IMR-90 (cell line): ENCODE measurements at regions not wholly inside any gene's neighbourhood (a gene's known extent, or its start where the extent isn't known, plus 50 kb on each side); places are given as distances from the start of the nearest gene placed in this dataset.

Experiments used
- CEBPB ChIP-seq: IDR thresholded peaks from 2 replicates; pipeline ENCODE4 v1.6.1; 2012; ENCODE audit warnings: low read depth, low read length, improper control_type of control experiment
- ELK1 ChIP-seq: fragments of 150-350 bp; IDR thresholded peaks from 2 replicates; pipeline ENCODE4 v1.6.1; 2016; ENCODE audit warnings: low read depth, mild to moderate bottlenecking, low read length, moderate library complexity, borderline replicate concordance
- FOS ChIP-seq: fragments of 150-350 bp; IDR thresholded peaks from 2 replicates; pipeline ENCODE4 v1.6.1; 2016; ENCODE audit warnings: low read depth, low read length
- MAZ ChIP-seq: IDR thresholded peaks from 2 replicates; pipeline ENCODE4 v1.6.1; 2012; ENCODE audit warnings: low read depth, mild to moderate bottlenecking, low read length, improper control_type of control experiment, moderate library complexity, borderline replicate concordance
- MXI1 ChIP-seq: IDR thresholded peaks from 2 replicates; pipeline ENCODE4 v1.6.1; 2012; ENCODE audit warnings: low read depth, mild to moderate bottlenecking, low read length, moderate library complexity, borderline replicate concordance
- NFE2L2 ChIP-seq: fragments of 150-350 bp; IDR thresholded peaks from 2 replicates; pipeline ENCODE4 v1.6.1; 2016; ENCODE audit warnings: low read depth, mild to moderate bottlenecking, low read length
- POLR2A ChIP-seq: IDR thresholded peaks from 2 replicates; pipeline ENCODE4 v1.6.1; 2012; ENCODE audit warnings: mild to moderate bottlenecking, low read depth, low read length
- RAD21 ChIP-seq: IDR thresholded peaks from 2 replicates; pipeline ENCODE4 v1.6.1; 2012; ENCODE audit warnings: low read length, improper control_type of control experiment
- RCOR1 ChIP-seq: IDR thresholded peaks from 2 replicates; pipeline ENCODE4 v1.6.1; 2012; ENCODE audit warnings: mild to moderate bottlenecking, low read length, improper control_type of control experiment; ENCODE audit not compliant: insufficient replicate concordance
- RFX5 ChIP-seq: IDR thresholded peaks from 2 replicates; pipeline ENCODE4 v1.8.0; 2012; ENCODE audit warnings: low read depth, mild to moderate bottlenecking, low read length, moderate library complexity
- SMC3 ChIP-seq: fragments of 150-350 bp; IDR thresholded peaks from 2 replicates; pipeline ENCODE4 v1.6.1; 2016; ENCODE audit warnings: low read depth, mild to moderate bottlenecking, antibody characterized with exemption, low read length, moderate library complexity
- TF ChIP-seq, protein P1 (sequence below): conservative IDR thresholded peaks from 2 replicates; pipeline ENCODE4 v1.5.1; 2012; ENCODE audit warnings: mild to moderate bottlenecking, low read depth, low read length, improper control_type of control experiment
- TF ChIP-seq, protein P2 (sequence below): fragments of 150-350 bp; IDR thresholded peaks from 2 replicates; pipeline ENCODE4 v1.6.1; 2017; ENCODE audit warnings: mild to moderate bottlenecking, antibody characterized with exemption, low read length, low read depth

DNA sequence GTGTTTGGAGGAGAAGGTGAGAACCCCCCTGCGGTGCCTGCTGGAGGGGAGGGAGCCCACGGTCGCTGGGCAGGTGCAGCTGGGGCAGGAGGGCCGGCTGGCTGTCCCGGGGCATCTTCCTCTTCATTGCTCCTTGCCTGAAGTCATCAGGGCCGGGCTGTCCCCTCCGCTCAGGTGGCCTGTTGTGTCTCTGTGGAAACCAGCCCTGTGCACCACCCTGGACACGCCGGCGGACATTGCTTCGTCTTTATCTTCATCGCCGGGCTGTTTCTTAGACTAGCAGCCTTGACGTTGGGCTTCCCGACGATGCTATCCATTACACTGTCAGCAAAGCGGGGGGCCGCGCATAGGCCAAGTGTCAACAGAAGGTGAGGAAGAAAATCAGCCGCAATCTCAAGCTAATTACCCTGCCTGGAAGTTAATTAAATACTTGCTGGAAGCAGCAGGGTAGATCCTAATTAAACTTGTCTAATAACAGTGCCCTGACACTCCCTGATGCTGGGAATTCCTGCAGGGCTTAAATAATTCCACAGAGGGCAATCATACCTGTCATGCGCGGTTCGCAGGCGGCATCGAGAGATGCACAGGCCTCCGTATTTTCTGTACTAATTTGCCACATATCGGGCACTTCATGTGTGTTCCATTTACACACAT lies 111.4 kb upstream of the SOX1 start:
- TF ChIP-seq, protein P1, sequence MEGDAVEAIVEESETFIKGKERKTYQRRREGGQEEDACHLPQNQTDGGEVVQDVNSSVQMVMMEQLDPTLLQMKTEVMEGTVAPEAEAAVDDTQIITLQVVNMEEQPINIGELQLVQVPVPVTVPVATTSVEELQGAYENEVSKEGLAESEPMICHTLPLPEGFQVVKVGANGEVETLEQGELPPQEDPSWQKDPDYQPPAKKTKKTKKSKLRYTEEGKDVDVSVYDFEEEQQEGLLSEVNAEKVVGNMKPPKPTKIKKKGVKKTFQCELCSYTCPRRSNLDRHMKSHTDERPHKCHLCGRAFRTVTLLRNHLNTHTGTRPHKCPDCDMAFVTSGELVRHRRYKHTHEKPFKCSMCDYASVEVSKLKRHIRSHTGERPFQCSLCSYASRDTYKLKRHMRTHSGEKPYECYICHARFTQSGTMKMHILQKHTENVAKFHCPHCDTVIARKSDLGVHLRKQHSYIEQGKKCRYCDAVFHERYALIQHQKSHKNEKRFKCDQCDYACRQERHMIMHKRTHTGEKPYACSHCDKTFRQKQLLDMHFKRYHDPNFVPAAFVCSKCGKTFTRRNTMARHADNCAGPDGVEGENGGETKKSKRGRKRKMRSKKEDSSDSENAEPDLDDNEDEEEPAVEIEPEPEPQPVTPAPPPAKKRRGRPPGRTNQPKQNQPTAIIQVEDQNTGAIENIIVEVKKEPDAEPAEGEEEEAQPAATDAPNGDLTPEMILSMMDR = no peak
- no peak for TF ChIP-seq RFX5
- no peak for TF ChIP-seq RAD21
- TF ChIP-seq POLR2A = no peak
- no peak for TF ChIP-seq SMC3
- TF ChIP-seq MXI1 = no peak
- no peak for TF ChIP-seq RCOR1
- TF ChIP-seq NFE2L2 = no peak
- TF ChIP-seq, protein P2, sequence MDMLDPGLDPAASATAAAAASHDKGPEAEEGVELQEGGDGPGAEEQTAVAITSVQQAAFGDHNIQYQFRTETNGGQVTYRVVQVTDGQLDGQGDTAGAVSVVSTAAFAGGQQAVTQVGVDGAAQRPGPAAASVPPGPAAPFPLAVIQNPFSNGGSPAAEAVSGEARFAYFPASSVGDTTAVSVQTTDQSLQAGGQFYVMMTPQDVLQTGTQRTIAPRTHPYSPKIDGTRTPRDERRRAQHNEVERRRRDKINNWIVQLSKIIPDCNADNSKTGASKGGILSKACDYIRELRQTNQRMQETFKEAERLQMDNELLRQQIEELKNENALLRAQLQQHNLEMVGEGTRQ = no peak
- TF ChIP-seq MAZ = no peak
- TF ChIP-seq CEBPB = no peak
- no peak for TF ChIP-seq FOS
- no peak for TF ChIP-seq ELK1
